Chondrocyte (in vitro differentiated cells): ENCODE measurements at regions not wholly inside any gene's neighbourhood (a gene's known extent, or its start where the extent isn't known, plus 50 kb on each side); places are given as distances from the start of the nearest gene placed in this dataset.
A peak's percentile ranks its signal among the peaks of the same experiment; 100 is the strongest.

Experiments used
- DNase-seq: peaks from one replicate; pipeline ENCODE4 v3.0.0; 2021; ENCODE audit warnings: mixed read lengths, low spot score
- H3K27ac Mint-ChIP-seq: one replicate; pipeline ENCODE4 v1.8.0; 2021; ENCODE audit warnings: mild to moderate bottlenecking, moderate library complexity, mixed read lengths; ENCODE audit not compliant: unreplicated experiment
- H3K27me3 Mint-ChIP-seq: 2 replicates; pipeline ENCODE4 v1.8.0; 2021; ENCODE audit warnings: low read depth, mixed read lengths
- H3K36me3 Mint-ChIP-seq: 2 replicates; pipeline ENCODE4 v1.8.0; 2021; ENCODE audit warnings: low read depth, mixed read lengths
- H3K4me1 Mint-ChIP-seq: 2 replicates; pipeline ENCODE4 v1.8.0; 2021; ENCODE audit warnings: low read depth, mild to moderate bottlenecking, mixed read lengths
- H3K4me3 Mint-ChIP-seq: one replicate; pipeline ENCODE4 v1.8.0; 2021; ENCODE audit warnings: mild to moderate bottlenecking, moderate library complexity, mixed read lengths; ENCODE audit not compliant: unreplicated experiment
- H3K9me3 Mint-ChIP-seq: 2 replicates; pipeline ENCODE4 v1.8.0; 2021; ENCODE audit warnings: low read depth, mixed read lengths
- CTCF ChIP-seq: fragments of 200-600 bp; sonication (generic); IDR thresholded peaks from 2 replicates; pipeline ENCODE4 v1.5.0; 2021; ENCODE audit warnings: antibody characterized with exemption, mild to moderate bottlenecking, moderate library complexity

- Mint-ChIP-seq H3K4me1 (no peaks in the 10 kb centered on the region), H3K27me3 (peaks cover 22% of the 10 kb centered on the region), H3K9me3 (no peaks in the 10 kb centered on the region), H3K4me3 (no peak overlapping the region), H3K36me3 (no peaks in the 10 kb centered on the region), H3K27ac (no peak overlapping the region)
- no peak for TF ChIP-seq CTCF
- DNase-seq: no peak
These were observed 282.8 kb upstream of the C9orf72 start for GRCh38 chr9:27856054-27856453.

- peaks cover 17% of the 10 kb centered on the region for H3K27me3 Mint-ChIP-seq
- DNase-seq: no peak
- no peak for TF ChIP-seq CTCF
- H3K27ac Mint-ChIP-seq: no peak overlapping the region
- peaks cover 2% of the 10 kb centered on the region for H3K4me1 Mint-ChIP-seq
- no peaks in the 10 kb centered on the region for H3K9me3 Mint-ChIP-seq
- no peak overlapping the region for H3K4me3 Mint-ChIP-seq
- H3K36me3 Mint-ChIP-seq: no peaks in the 10 kb centered on the region
These were observed 283.5 kb upstream of the C9orf72 start for GRCh38 chr9:27856748-27857147.

- no peak for DNase-seq
- peaks cover 19% of the 10 kb centered on the region for H3K4me1 Mint-ChIP-seq
These were observed 288.6 kb upstream of the C9orf72 start for GRCh38 chr9:27861887-27862286.

GRCh38 chr9:27864644-27865438 is 291.6 kb upstream of the C9orf72 start:
- Mint-ChIP-seq H3K4me1 (peaks cover 19% of the 10 kb centered on the region), H3K27ac (peak overlapping the region; percentile 70), H3K4me3 (peak overlapping the region; percentile 21)

More at GRCh38 chr9:27861887-27862286, 288.6 kb upstream of the C9orf72 start:
- H3K4me3 Mint-ChIP-seq: no peak overlapping the region
- no peak overlapping the region for H3K27ac Mint-ChIP-seq
- no peaks in the 10 kb centered on the region for H3K9me3 Mint-ChIP-seq
- peaks cover 8% of the 10 kb centered on the region for H3K27me3 Mint-ChIP-seq
- no peak for TF ChIP-seq CTCF
- H3K36me3 Mint-ChIP-seq: no peaks in the 10 kb centered on the region

GRCh38 chr9:27866741-27867140 is 293.5 kb upstream of the C9orf72 start:
- Mint-ChIP-seq H3K4me3 (no peak overlapping the region), H3K27me3 (peaks cover 3% of the 10 kb centered on the region), H3K4me1 (peaks cover 17% of the 10 kb centered on the region), H3K9me3 (peaks cover 2% of the 10 kb centered on the region), H3K36me3 (no peaks in the 10 kb centered on the region), H3K27ac (no peak overlapping the region)
- no peak for DNase-seq
- TF ChIP-seq CTCF: no peak

More at GRCh38 chr9:27864644-27865438, 291.6 kb upstream of the C9orf72 start:
- Mint-ChIP-seq H3K27me3 (peaks cover 5% of the 10 kb centered on the region), H3K9me3 (peaks cover 2% of the 10 kb centered on the region), H3K36me3 (no peaks in the 10 kb centered on the region)
- no peak for DNase-seq
- TF ChIP-seq CTCF: no peak
